ENCODE measurements at regions not wholly inside any gene's neighbourhood (a gene's known extent, or its start where the extent isn't known, plus 50 kb on each side); places are given as distances from the start of the nearest gene placed in this dataset.
"Not testable (repeated sequence)": the region's sequence is repeated elsewhere in the genome, so short reads cannot be mapped to it uniquely, and the experiment has no call there.

- Histone ChIP-seq H3K4me3 (ENCODE audit: low read length in 2 of 2) (no peak overlapping the region), H3K27me3 (ENCODE audit: control insufficient read depth in 2 of 2, insufficient read depth in 2 of 2, low read length in 2 of 2) (no peaks in the 10 kb centered on the region), H3K27ac (ENCODE audit: low read depth in 2 of 2, low read length in 2 of 2) (no peak overlapping the region), H3K9ac (ENCODE audit: low read depth in 1 of 2, low read length in 2 of 2) (no peak overlapping the region), H3K36me3 (ENCODE audit: control insufficient read depth in 2 of 2, insufficient read depth in 2 of 2, low read length in 2 of 2) (no peaks in the 10 kb centered on the region), H3K9me3 (ENCODE audit: control insufficient read depth in 2 of 2, low read length in 2 of 2) (no peaks in the 10 kb centered on the region), H3K4me1 (ENCODE audit: control insufficient read depth in 2 of 2, insufficient read depth in 2 of 2, low read length in 2 of 2) (no peaks in the 10 kb centered on the region)
Observed at GRCh38 chr16:16983582-16983981, 487.2 kb downstream of the XYLT1 start.

GRCh38 chr16:16984091-16984490 is 486.7 kb downstream of the XYLT1 start:
- H3K27ac ChIP-seq (ENCODE audit: low read depth in 2 of 2, low read length in 2 of 2): not testable (repeated sequence)

GRCh38 chr16:16985707-16986106 is 485.1 kb downstream of the XYLT1 start:
- Histone ChIP-seq H3K9me3 (ENCODE audit: control insufficient read depth in 2 of 2, low read length in 2 of 2) (no peaks in the 10 kb centered on the region), H3K27me3 (ENCODE audit: control insufficient read depth in 2 of 2, insufficient read depth in 2 of 2, low read length in 2 of 2) (no peaks in the 10 kb centered on the region), H3K36me3 (ENCODE audit: control insufficient read depth in 2 of 2, insufficient read depth in 2 of 2, low read length in 2 of 2) (no peaks in the 10 kb centered on the region), H3K4me3 (ENCODE audit: low read length in 2 of 2) (no peak overlapping the region), H3K9ac (ENCODE audit: low read depth in 1 of 2, low read length in 2 of 2) (no peak overlapping the region), H3K4me1 (ENCODE audit: control insufficient read depth in 2 of 2, insufficient read depth in 2 of 2, low read length in 2 of 2) (no peaks in the 10 kb centered on the region), H3K27ac (ENCODE audit: low read depth in 2 of 2, low read length in 2 of 2) (no peak overlapping the region)

More at GRCh38 chr16:16984091-16984490, 486.7 kb downstream of the XYLT1 start:
- not testable (repeated sequence) for H3K36me3 ChIP-seq (ENCODE audit: control insufficient read depth in 2 of 2, insufficient read depth in 2 of 2, low read length in 2 of 2); H3K4me3 ChIP-seq (ENCODE audit: low read length in 2 of 2); H3K9me3 ChIP-seq (ENCODE audit: control insufficient read depth in 2 of 2, low read length in 2 of 2); H3K9ac ChIP-seq (ENCODE audit: low read depth in 1 of 2, low read length in 2 of 2); H3K4me1 ChIP-seq (ENCODE audit: control insufficient read depth in 2 of 2, insufficient read depth in 2 of 2, low read length in 2 of 2); H3K27me3 ChIP-seq (ENCODE audit: control insufficient read depth in 2 of 2, insufficient read depth in 2 of 2, low read length in 2 of 2)

GRCh38 chr16:16988963-16989362 is 481.8 kb downstream of the XYLT1 start:
- Histone ChIP-seq H3K9me3 (ENCODE audit: control insufficient read depth in 2 of 2, low read length in 2 of 2) (no peaks in the 10 kb centered on the region), H3K27me3 (ENCODE audit: control insufficient read depth in 2 of 2, insufficient read depth in 2 of 2, low read length in 2 of 2) (no peaks in the 10 kb centered on the region), H3K4me1 (ENCODE audit: control insufficient read depth in 2 of 2, insufficient read depth in 2 of 2, low read length in 2 of 2) (no peaks in the 10 kb centered on the region), H3K4me3 (ENCODE audit: low read length in 2 of 2) (no peak overlapping the region), H3K27ac (ENCODE audit: low read depth in 2 of 2, low read length in 2 of 2) (no peak overlapping the region), H3K9ac (ENCODE audit: low read depth in 1 of 2, low read length in 2 of 2) (no peak overlapping the region), H3K36me3 (ENCODE audit: control insufficient read depth in 2 of 2, insufficient read depth in 2 of 2, low read length in 2 of 2) (no peaks in the 10 kb centered on the region)

- H3K9me3 ChIP-seq (ENCODE audit: control insufficient read depth in 2 of 2, low read length in 2 of 2): no peaks in the 10 kb centered on the region
- no peaks in the 10 kb centered on the region for H3K36me3 ChIP-seq (ENCODE audit: control insufficient read depth in 2 of 2, insufficient read depth in 2 of 2, low read length in 2 of 2)
- no peaks in the 10 kb centered on the region for H3K27me3 ChIP-seq (ENCODE audit: control insufficient read depth in 2 of 2, insufficient read depth in 2 of 2, low read length in 2 of 2)
- H3K9ac ChIP-seq (ENCODE audit: low read depth in 1 of 2, low read length in 2 of 2): no peak overlapping the region
- no peak overlapping the region for H3K27ac ChIP-seq (ENCODE audit: low read depth in 2 of 2, low read length in 2 of 2)
- no peak overlapping the region for H3K4me3 ChIP-seq (ENCODE audit: low read length in 2 of 2)
- no peaks in the 10 kb centered on the region for H3K4me1 ChIP-seq (ENCODE audit: control insufficient read depth in 2 of 2, insufficient read depth in 2 of 2, low read length in 2 of 2)
Observed at GRCh38 chr16:16989368-16989767, 481.4 kb downstream of the XYLT1 start.

- no peak overlapping the region for H3K27ac ChIP-seq (ENCODE audit: low read depth in 2 of 2, low read length in 2 of 2)
- H3K9ac ChIP-seq (ENCODE audit: low read depth in 1 of 2, low read length in 2 of 2): no peak overlapping the region
- H3K27me3 ChIP-seq (ENCODE audit: control insufficient read depth in 2 of 2, insufficient read depth in 2 of 2, low read length in 2 of 2): no peaks in the 10 kb centered on the region
- no peak overlapping the region for H3K4me3 ChIP-seq (ENCODE audit: low read length in 2 of 2)
- H3K9me3 ChIP-seq (ENCODE audit: control insufficient read depth in 2 of 2, low read length in 2 of 2): no peaks in the 10 kb centered on the region
- H3K4me1 ChIP-seq (ENCODE audit: control insufficient read depth in 2 of 2, insufficient read depth in 2 of 2, low read length in 2 of 2): no peaks in the 10 kb centered on the region
- no peaks in the 10 kb centered on the region for H3K36me3 ChIP-seq (ENCODE audit: control insufficient read depth in 2 of 2, insufficient read depth in 2 of 2, low read length in 2 of 2)
Observed at GRCh38 chr16:16991711-16992110, 479.0 kb downstream of the XYLT1 start.

GRCh38 chr16:16992975-16993765 is 477.6 kb downstream of the XYLT1 start:
- H3K9ac ChIP-seq (ENCODE audit: low read depth in 1 of 2, low read length in 2 of 2): no peak overlapping the region
- no peaks in the 10 kb centered on the region for H3K9me3 ChIP-seq (ENCODE audit: control insufficient read depth in 2 of 2, low read length in 2 of 2)
- H3K4me3 ChIP-seq (ENCODE audit: low read length in 2 of 2): no peak overlapping the region
- no peak overlapping the region for H3K27ac ChIP-seq (ENCODE audit: low read depth in 2 of 2, low read length in 2 of 2)
- no peaks in the 10 kb centered on the region for H3K4me1 ChIP-seq (ENCODE audit: control insufficient read depth in 2 of 2, insufficient read depth in 2 of 2, low read length in 2 of 2)
- no peaks in the 10 kb centered on the region for H3K27me3 ChIP-seq (ENCODE audit: control insufficient read depth in 2 of 2, insufficient read depth in 2 of 2, low read length in 2 of 2)
- H3K36me3 ChIP-seq (ENCODE audit: control insufficient read depth in 2 of 2, insufficient read depth in 2 of 2, low read length in 2 of 2): no peaks in the 10 kb centered on the region

GRCh38 chr16:16994831-16995230 is 475.9 kb downstream of the XYLT1 start:
- H3K9me3 ChIP-seq (ENCODE audit: control insufficient read depth in 2 of 2, low read length in 2 of 2): no peaks in the 10 kb centered on the region
- H3K4me1 ChIP-seq (ENCODE audit: control insufficient read depth in 2 of 2, insufficient read depth in 2 of 2, low read length in 2 of 2): no peaks in the 10 kb centered on the region
- H3K4me3 ChIP-seq (ENCODE audit: low read length in 2 of 2): no peak overlapping the region
- H3K36me3 ChIP-seq (ENCODE audit: control insufficient read depth in 2 of 2, insufficient read depth in 2 of 2, low read length in 2 of 2): no peaks in the 10 kb centered on the region
- H3K9ac ChIP-seq (ENCODE audit: low read depth in 1 of 2, low read length in 2 of 2): no peak overlapping the region
- no peaks in the 10 kb centered on the region for H3K27me3 ChIP-seq (ENCODE audit: control insufficient read depth in 2 of 2, insufficient read depth in 2 of 2, low read length in 2 of 2)
- H3K27ac ChIP-seq (ENCODE audit: low read depth in 2 of 2, low read length in 2 of 2): no peak overlapping the region

- Histone ChIP-seq H3K9ac (ENCODE audit: low read depth in 1 of 2, low read length in 2 of 2) (no peak overlapping the region), H3K4me3 (ENCODE audit: low read length in 2 of 2) (no peak overlapping the region), H3K36me3 (ENCODE audit: control insufficient read depth in 2 of 2, insufficient read depth in 2 of 2, low read length in 2 of 2) (no peaks in the 10 kb centered on the region), H3K9me3 (ENCODE audit: control insufficient read depth in 2 of 2, low read length in 2 of 2) (no peaks in the 10 kb centered on the region), H3K27ac (ENCODE audit: low read depth in 2 of 2, low read length in 2 of 2) (no peak overlapping the region), H3K27me3 (ENCODE audit: control insufficient read depth in 2 of 2, insufficient read depth in 2 of 2, low read length in 2 of 2) (no peaks in the 10 kb centered on the region), H3K4me1 (ENCODE audit: control insufficient read depth in 2 of 2, insufficient read depth in 2 of 2, low read length in 2 of 2) (peaks cover 0 to 2% of the 10 kb centered on the region in 2 donors)
Observed at GRCh38 chr16:16996827-16997226, 473.9 kb downstream of the XYLT1 start.

GRCh38 chr16:16997349-16997748 is 473.4 kb downstream of the XYLT1 start:
- peaks cover 0 to 2% of the 10 kb centered on the region in 2 donors for H3K4me1 ChIP-seq (ENCODE audit: control insufficient read depth in 2 of 2, insufficient read depth in 2 of 2, low read length in 2 of 2)
- no peak overlapping the region for H3K4me3 ChIP-seq (ENCODE audit: low read length in 2 of 2)
- no peaks in the 10 kb centered on the region for H3K36me3 ChIP-seq (ENCODE audit: control insufficient read depth in 2 of 2, insufficient read depth in 2 of 2, low read length in 2 of 2)
- no peaks in the 10 kb centered on the region for H3K27me3 ChIP-seq (ENCODE audit: control insufficient read depth in 2 of 2, insufficient read depth in 2 of 2, low read length in 2 of 2)
- no peaks in the 10 kb centered on the region for H3K9me3 ChIP-seq (ENCODE audit: control insufficient read depth in 2 of 2, low read length in 2 of 2)
- H3K9ac ChIP-seq (ENCODE audit: low read depth in 1 of 2, low read length in 2 of 2): no peak overlapping the region
- H3K27ac ChIP-seq (ENCODE audit: low read depth in 2 of 2, low read length in 2 of 2): no peak overlapping the region
